Upper lobe of right lung (tissue), 1 donor: ENCODE measurements at regions not wholly inside any gene's neighbourhood (a gene's known extent, or its start where the extent isn't known, plus 50 kb on each side); places are given as distances from the start of the nearest gene placed in this dataset.
"Not testable (repeated sequence)": the region's sequence is repeated elsewhere in the genome, so short reads cannot be mapped to it uniquely, and the experiment has no call there.

Experiments
- ATAC-seq: fragments of 200-7000 bp; cut with Tn5 transposase; one replicate; pipeline ENCODE4 v1.9.1; 2020; ENCODE audit warnings: mild to moderate bottlenecking, moderate library complexity
- DNase-seq: peaks from one replicate; pipeline ENCODE4 v3.0.0-alpha.2; 2020
- H3K27ac ChIP-seq: fragments of 200-600 bp; one replicate; pipeline ENCODE4 v1.8.0; 2022
- H3K27me3 ChIP-seq: fragments of 200-600 bp; one replicate; pipeline ENCODE4 v1.8.0; 2022; ENCODE audit warnings: mild to moderate bottlenecking
- H3K36me3 ChIP-seq: fragments of 200-600 bp; one replicate; pipeline ENCODE4 v1.8.0; 2022
- H3K4me1 ChIP-seq: fragments of 200-600 bp; one replicate; pipeline ENCODE4 v1.8.0; 2022
- H3K4me3 ChIP-seq: fragments of 200-600 bp; one replicate; pipeline ENCODE4 v1.8.0; 2022; ENCODE audit warnings: mild to moderate bottlenecking
- H3K9me3 ChIP-seq: fragments of 200-600 bp; one replicate; pipeline ENCODE4 v1.8.0; 2022
- CTCF ChIP-seq: fragments of 200-600 bp; IDR thresholded peaks from one replicate; pipeline ENCODE4 v1.8.0; 2022; ENCODE audit warnings: antibody characterized with exemption
- intact Hi-C: fragments of 100-400 bp; cut with DNase I; formaldehyde crosslinking; loops from one replicate; pipeline ENCODE4 v1.11.0; 2022
- donor health status: DM: no; HTN: yes; CAD: no; lungs with severe emphysema.

DNA sequence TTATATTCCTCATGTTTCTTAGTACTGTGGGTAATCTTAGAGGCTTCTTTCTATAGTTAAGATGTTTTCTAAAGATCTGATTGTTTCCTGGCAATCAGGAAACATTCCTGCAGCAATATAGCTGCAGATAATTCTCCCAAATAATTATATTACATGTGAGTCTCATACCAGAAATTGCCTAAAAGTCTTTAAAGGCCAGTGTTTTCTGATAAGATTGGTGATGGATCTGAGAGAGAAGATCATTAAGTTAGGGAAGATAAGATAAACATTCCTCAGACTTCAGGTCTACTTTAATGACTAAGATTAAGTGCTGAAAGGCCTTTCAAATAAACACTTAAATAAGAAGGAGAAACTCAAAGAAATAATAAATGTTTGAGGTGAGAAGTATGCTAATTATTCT, 107.7 kb upstream of the DAB2 start:
- Histone ChIP-seq H3K27me3 (no peaks in the 10 kb centered on the region), H3K4me1 (no peaks in the 10 kb centered on the region), H3K9me3 (no peaks in the 10 kb centered on the region), H3K36me3 (no peaks in the 10 kb centered on the region), H3K27ac (no peak overlapping the region), H3K4me3 (no peak overlapping the region)
- intact Hi-C loops: no loop called here
- ATAC-seq (no peak), DNase-seq (no peak)
- TF ChIP-seq CTCF: no peak

GRCh38 chr5:39531306-39531705, 106.5 kb upstream of the DAB2 start:
- H3K4me1 ChIP-seq: peaks cover 3% of the 10 kb centered on the region
- no peaks in the 10 kb centered on the region for H3K27me3 ChIP-seq
- H3K36me3 ChIP-seq: no peaks in the 10 kb centered on the region
- intact Hi-C loops: no loop called here
- ATAC-seq: no peak
- H3K4me3 ChIP-seq: no peak overlapping the region
- no peak for DNase-seq
- no peak overlapping the region for H3K27ac ChIP-seq
- H3K9me3 ChIP-seq: no peaks in the 10 kb centered on the region
- no peak for TF ChIP-seq CTCF

- Histone ChIP-seq H3K27ac (peak overlapping the region; percentile 80), H3K4me3 (no peak overlapping the region), H3K9me3 (no peaks in the 10 kb centered on the region), H3K36me3 (no peaks in the 10 kb centered on the region), H3K27me3 (no peaks in the 10 kb centered on the region), H3K4me1 (peaks cover 8% of the 10 kb centered on the region)
- DNase-seq (no peak), ATAC-seq (peak; percentile 89)
- no peak for TF ChIP-seq CTCF
- intact Hi-C loops: no loop called here
These were observed 102.2 kb upstream of the DAB2 start for GRCh38 chr5:39526914-39527477.

DNA sequence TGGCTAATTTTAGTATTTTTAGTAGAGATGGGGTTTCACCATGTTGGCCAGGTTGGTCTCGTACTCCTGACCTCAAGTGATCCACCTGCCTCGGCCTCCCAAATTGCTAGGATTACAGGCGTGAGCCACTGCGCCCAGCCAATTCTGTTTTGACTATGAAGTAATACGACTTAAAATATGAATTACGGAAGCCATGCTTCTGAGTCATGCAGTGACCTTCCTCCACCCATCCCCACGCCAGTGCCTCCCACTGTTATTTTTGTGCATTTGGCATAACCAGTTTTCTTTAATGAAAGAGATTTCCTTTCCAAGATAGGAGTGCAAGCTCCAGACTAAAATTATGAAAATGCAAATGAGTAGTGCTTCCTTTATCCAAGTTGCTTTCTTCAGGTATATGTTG, 101.0 kb upstream of the DAB2 start:
- DNase-seq: peak; percentile 63
- peak overlapping the region; percentile 80 for H3K27ac ChIP-seq

DNA sequence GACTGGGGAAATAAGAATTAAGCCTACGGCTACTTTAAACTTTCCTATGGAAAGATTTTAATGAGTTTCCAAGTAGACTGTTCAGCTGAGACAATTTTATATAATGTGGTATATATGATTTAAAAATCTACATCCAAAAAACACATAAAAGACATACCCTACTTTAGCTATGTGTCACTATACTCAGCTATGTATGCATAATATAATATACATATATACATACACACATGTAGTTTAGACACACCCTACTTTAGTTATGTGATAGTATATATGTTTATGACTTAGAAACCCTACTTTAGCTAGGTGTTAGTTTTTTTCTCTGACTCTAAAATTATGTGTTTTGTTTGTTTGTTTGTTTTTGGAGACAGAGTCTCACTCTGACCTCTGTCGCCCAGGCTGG, 100.5 kb upstream of the DAB2 start:
- DNase-seq: no peak
- peaks cover 13% of the 10 kb centered on the region for H3K4me1 ChIP-seq
- intact Hi-C loops: no loop called here
- no peaks in the 10 kb centered on the region for H3K36me3 ChIP-seq
- H3K9me3 ChIP-seq: no peaks in the 10 kb centered on the region
- no peak overlapping the region for H3K4me3 ChIP-seq
- no peak for ATAC-seq
- H3K27ac ChIP-seq: peak overlapping the region; percentile 80
- no peak for TF ChIP-seq CTCF
- no peaks in the 10 kb centered on the region for H3K27me3 ChIP-seq

More for the DNA sequence above, 101.0 kb upstream of the DAB2 start:
- H3K4me1 ChIP-seq, H3K4me3 ChIP-seq, H3K9me3 ChIP-seq, H3K27me3 ChIP-seq, H3K36me3 ChIP-seq, intact Hi-C loops: not testable (repeated sequence)
- peak; percentile 85 for ATAC-seq

DNA sequence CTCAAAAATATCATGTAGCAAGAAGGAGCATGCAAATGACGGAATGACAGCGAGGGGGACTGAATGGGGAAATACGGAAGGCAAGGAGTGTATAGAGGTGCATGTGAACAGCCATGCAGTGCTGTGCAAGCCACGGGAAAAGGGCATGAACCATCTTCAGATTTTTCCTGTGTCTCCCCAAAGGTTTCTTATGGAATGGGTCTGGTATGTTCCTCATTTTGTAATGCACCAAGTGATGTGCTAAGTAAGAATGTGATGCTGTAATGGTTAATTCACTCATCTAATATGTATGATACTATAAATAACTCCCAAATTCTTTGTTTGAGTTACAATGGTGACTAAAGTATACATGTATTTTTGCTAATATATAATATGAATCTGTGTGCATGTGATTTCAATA, 99.0 kb upstream of the DAB2 start:
- Histone ChIP-seq H3K36me3 (no peaks in the 10 kb centered on the region), H3K27me3 (no peaks in the 10 kb centered on the region), H3K27ac (no peak overlapping the region), H3K4me3 (no peak overlapping the region), H3K9me3 (no peaks in the 10 kb centered on the region), H3K4me1 (peaks cover 27% of the 10 kb centered on the region)
- intact Hi-C loops: no loop called here
- no peak for ATAC-seq
- no peak for DNase-seq
- no peak for TF ChIP-seq CTCF
